HG03175 (cell line): ENCODE measurements at regions not wholly inside any gene's neighbourhood (a gene's known extent, or its start where the extent isn't known, plus 50 kb on each side); places are given as distances from the start of the nearest gene placed in this dataset.

Experiments
- ATAC-seq: cut with Tn5 transposase; IDR thresholded peaks from one replicate; pipeline ENCODE4 v1.9.1; 2021; ENCODE audit warnings: mild to moderate bottlenecking, moderate library complexity; ENCODE audit not compliant: unreplicated experiment

- ATAC-seq: no peak
These were observed 165.8 kb downstream of the UBE2E3 start for GRCh38 chr2:181146171-181146570.

GRCh38 chr2:181149056-181149455 is 168.7 kb downstream of the UBE2E3 start:
- ATAC-seq: no peak

- ATAC-seq: no peak
These were observed 171.8 kb downstream of the UBE2E3 start for GRCh38 chr2:181152226-181152625.

- no peak for ATAC-seq
These were observed 172.3 kb downstream of the UBE2E3 start for GRCh38 chr2:181152701-181153100.

GRCh38 chr2:181153886-181154285 is 173.5 kb downstream of the UBE2E3 start:
- ATAC-seq: no peak

- ATAC-seq: no peak
These were observed 176.9 kb downstream of the UBE2E3 start for GRCh38 chr2:181157326-181157725.

GRCh38 chr2:181158427-181158826 is 178.0 kb downstream of the UBE2E3 start:
- ATAC-seq: no peak

- ATAC-seq: no peak
These were observed 181.2 kb downstream of the UBE2E3 start for GRCh38 chr2:181161615-181162014.

- ATAC-seq: peak; percentile 51
These were observed 182.7 kb downstream of the UBE2E3 start for GRCh38 chr2:181163139-181163538.

- ATAC-seq: no peak
These were observed 183.3 kb downstream of the UBE2E3 start for GRCh38 chr2:181163691-181164090.

- ATAC-seq: peak; percentile 46
These were observed 184.3 kb downstream of the UBE2E3 start for GRCh38 chr2:181164699-181165098.

GRCh38 chr2:181165199-181165868 is 184.9 kb downstream of the UBE2E3 start:
- ATAC-seq: peak; percentile 67

GRCh38 chr2:181169503-181169902 is 189.1 kb downstream of the UBE2E3 start:
- ATAC-seq: no peak

- no peak for ATAC-seq
These were observed 189.9 kb downstream of the UBE2E3 start for GRCh38 chr2:181170256-181170655.

- no peak for ATAC-seq
These were observed 192.3 kb downstream of the UBE2E3 start for GRCh38 chr2:181172676-181173075.

- no peak for ATAC-seq
These were observed 194.5 kb downstream of the UBE2E3 start for GRCh38 chr2:181174611-181175580.

- ATAC-seq: no peak
These were observed 196.1 kb downstream of the UBE2E3 start for GRCh38 chr2:181176540-181176939.

- no peak for ATAC-seq
These were observed 197.0 kb downstream of the UBE2E3 start for GRCh38 chr2:181177376-181177775.

GRCh38 chr2:181178130-181178529 is 197.7 kb downstream of the UBE2E3 start:
- ATAC-seq: no peak

- peak; percentile 76 for ATAC-seq
These were observed 198.5 kb downstream of the UBE2E3 start for GRCh38 chr2:181178823-181179412.

- peak; percentile 99 for ATAC-seq
These were observed 203.6 kb downstream of the UBE2E3 start for GRCh38 chr2:181183878-181184542.
